Effector CD4-positive, alpha-beta T cell (primary cell): ENCODE measurements at regions not wholly inside any gene's neighbourhood (a gene's known extent, or its start where the extent isn't known, plus 50 kb on each side); places are given as distances from the start of the nearest gene placed in this dataset.
"Not testable (repeated sequence)": the region's sequence is repeated elsewhere in the genome, so short reads cannot be mapped to it uniquely, and the experiment has no call there.

Experiments used
- DNase-seq: peaks from one replicate; pipeline ENCODE4 v3.0.0-alpha.2; 2020

DNA sequence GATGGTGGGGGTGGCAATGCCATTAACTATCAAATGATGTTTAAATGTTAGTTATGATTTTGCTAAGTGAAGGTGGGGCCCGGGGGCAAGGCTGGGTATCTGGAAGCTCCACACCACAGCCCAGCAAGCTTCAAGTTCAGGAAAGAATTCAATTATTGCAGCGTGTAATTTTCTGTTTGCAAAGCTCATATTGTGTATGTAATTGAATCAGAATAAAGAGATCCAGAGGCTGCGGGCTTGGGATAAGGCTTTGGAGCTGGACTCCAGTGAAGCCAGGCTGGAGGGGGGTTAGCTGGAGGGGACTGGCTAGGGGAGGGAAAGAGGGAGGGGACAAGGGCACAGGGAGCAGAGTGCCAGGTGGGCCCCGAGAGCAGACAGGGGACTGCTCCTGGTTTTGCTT, 557.1 kb upstream of the CADM1 start:
- no peak for DNase-seq

DNA sequence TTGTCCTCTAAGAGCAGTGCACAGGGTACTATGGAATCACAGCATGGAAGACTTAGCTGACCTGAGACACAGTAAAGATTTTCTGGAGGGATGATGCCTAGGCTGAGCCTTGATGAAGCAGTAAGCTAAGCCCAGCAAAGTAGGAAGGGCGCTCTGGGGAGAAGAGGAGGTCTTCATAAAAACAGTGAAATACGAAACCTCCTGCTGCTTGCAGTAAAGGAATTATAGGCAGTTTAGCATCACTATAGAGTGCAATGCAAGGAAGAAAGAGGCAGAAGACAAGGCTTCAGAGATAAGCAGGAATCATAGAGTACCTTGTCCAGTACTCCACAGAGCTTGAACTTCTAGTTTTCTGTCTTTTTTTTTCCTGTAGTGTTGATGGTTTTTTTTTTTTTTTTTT, 555.7 kb upstream of the CADM1 start:
- DNase-seq, result no peak

DNA sequence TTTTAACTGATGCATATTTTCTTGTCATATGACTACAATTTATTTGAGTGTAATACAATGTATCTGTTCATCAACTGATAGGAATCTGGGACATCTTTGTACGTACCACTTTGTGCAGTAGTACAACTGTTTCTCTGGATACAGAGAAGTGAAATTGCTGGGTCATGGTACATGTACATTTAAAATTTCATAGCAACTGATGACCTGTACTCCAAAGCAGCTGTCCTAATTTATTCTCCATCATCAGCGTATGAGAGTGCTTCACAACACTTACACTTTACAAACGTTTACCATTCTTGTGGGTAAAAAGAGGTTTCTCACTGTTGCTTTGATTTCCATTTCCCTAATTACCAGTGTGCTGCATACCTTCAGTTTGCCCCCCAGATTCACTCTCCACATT, 552.8 kb upstream of the CADM1 start:
- DNase-seq, result no peak

DNA sequence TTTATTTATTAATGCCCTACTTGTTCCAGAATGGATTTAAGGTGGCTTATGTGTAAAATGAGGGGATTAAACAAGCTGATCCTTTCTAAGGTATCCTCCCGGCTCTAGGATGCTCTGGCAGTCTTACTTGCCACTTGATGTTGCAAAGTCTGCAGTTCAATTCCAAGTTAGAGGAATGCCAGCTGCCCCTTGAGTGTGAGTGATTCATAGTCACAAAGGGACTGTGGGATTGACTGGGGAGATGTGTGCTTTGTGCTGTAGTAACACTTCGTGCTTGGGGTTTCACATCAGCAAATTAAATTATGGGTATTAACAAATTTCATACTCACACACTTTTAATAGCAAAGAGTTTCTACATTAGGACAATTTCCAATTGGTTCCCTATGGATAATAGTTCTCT, 550.8 kb upstream of the CADM1 start:
- no peak for DNase-seq

DNA sequence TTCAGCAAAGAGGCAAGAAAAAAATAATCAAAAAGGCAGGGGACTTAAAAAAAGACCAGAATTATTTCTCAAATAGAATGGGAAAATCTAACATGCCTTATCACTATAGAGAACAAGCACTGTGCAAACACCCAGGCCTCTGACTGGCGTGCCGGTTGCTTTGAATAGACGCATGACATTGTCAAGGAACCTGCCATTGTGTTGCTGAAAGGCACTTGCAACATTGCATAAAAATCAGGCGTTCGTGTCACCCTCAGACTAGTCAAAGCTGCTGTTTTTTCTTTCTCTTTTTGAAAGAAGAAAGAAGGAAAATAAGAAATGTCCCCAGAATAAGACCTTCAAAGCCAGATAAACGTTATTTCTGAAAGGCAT, 549.3 kb upstream of the CADM1 start:
- no peak for DNase-seq

DNA sequence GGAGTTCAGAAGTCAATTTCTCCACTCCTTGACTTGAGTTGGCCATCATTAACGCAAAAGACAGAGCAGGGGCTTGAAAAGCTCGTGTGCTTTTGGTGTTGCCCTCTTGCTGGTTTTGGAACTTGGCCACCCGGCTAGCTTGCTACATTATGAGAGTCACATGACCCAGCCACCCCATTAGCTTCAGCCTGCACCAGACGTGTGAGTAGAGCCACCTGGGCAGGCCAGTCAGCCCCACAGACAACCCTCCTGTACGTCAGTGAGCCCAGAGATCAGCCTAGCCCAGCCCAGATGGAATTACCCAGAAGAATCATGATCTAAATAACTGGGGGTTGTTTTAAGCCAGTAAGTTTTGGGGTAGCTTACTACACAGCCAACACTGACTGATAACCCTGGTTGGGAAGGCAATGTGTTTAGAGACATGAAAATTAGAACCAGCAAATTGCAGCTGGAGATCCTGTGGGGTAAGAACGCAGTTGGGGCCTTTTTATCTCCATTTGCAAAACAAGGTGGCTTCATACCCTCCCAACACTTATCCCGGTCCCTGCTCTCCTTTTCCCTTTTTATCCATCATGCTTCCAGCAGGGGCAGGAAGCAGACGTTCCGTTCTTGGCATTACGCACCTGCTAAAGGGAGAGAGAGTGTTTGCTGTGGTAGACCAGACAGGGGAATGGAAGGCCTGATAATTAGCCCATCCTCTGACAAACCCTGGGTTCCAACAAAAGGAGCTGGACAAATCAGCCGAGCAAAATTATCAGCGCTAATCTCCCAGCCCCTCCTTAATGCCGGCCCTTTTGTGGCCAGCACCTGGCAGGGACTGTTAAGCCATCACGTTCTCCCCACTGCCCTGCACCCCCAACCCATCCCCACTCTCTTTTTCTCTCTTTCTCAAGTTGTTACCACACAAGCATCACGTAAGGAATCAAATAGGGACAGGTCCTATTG, 548.7 kb upstream of the CADM1 start:
- no peak for DNase-seq

DNA sequence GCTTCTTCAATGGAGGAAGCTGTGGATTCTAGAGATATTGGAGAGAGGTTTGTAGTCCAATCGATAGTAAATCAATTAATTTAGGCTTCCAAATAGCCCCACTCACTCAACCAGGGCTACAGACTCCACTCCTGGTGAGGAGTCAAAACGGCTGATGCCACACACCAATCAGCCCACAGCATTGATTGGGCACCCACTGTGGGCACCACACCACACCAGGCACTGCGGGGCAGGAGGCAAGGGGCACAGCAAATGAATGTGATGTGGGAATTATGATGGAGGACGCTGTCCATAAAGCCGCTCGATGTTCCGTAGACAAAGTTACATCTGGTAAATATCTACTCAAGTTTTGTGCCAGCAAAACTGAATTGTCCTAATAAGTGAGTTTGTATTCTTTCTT, 547.3 kb upstream of the CADM1 start:
- no peak for DNase-seq

DNA sequence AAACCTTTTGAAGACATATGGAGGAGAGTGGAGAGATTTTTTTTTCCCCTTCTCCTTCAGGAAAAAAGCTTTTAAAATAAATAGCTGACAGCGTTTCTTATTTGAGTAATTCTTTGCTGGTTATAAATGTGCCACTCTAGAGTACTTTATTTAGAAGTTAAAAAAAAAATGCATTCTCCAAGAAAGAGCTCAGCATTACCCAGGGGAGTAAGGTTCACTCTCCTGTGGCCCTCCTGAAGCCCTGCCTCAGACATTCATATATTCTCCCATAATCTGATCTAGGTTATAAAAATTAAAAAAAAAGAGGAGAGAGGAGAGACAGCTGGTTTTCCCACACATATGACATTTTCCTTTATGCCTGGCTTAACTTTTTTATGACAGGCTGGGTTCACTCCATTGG, 545.2 kb upstream of the CADM1 start:
- DNase-seq, result no peak

DNA sequence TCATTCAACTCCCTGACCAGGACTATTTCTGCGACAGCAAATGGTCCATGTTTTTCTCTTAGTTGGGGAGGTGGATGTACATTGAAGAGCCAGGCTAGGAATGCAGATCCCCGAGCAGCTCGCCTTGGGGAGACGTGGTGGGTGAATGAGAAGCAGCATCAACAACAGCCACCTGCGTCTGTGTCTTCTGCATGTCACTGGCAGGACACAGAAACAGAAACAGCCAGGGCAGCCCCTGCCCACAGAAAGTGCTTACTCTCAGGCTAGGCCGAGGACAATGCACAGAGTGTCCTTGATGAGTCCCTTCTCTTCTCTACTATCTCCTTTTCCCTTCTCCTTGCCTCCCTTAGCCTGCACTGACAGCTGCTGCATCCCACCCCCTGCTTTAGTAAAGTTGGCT, 541.9 kb upstream of the CADM1 start:
- no peak for DNase-seq

DNA sequence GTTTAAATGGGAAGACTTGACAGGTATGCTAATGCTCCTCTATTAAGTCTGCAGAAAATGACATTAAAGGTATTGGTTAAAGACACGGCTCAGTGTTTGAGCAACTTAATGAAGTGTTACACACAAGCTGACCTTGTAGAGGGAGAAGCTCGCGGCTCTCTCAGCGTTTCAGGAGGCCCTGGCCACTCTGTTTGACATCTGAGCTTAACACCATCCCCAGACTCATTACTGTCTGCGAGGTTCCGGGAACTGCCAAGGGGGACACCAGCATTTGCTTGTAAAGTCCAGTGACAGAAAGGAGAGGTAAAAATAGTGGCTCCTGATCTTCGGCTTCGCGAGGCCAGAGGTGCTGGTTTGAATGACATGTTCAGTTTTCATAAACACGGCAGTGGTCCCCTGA, 540.7 kb upstream of the CADM1 start:
- no peak for DNase-seq

DNA sequence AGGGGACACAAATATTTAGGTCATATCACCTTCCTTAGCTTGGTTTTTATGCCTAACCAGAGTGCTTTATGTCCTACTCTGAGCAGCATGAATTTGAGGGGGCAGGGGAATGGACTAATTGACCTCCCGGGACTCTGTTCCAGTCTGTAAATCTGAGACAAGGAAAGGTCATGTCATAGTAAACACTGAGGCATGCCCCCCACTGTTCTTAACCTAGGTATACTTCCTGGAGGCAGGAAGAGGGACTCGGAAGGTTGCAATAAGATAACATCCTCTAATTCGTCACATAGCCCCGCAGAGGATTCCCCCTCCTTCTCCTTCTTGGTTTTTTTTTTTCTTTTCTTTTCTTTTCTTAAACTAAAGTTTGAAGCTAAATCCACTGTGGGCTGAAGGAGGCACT, 540.3 kb upstream of the CADM1 start:
- DNase-seq, result no peak

DNA sequence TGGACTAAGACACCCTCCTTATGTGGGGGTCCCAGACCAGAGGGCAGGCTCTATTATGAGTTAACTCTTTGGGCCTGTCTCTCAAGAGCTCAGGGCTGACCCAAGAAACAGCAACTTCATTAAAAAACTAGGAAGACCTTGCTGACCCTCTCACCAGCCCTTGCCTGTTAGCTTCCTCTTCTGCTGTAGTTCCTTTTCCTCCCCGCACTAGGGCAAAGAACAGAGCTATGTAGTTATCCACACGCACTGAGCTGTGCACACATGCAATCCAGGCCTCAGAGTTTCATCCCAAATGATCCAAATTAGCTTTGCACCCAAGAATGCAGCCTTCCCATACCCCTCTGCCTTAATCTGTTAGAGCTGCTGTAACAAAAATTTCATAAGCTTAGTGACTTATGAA, 539.6 kb upstream of the CADM1 start:
- DNase-seq, result no peak

DNA sequence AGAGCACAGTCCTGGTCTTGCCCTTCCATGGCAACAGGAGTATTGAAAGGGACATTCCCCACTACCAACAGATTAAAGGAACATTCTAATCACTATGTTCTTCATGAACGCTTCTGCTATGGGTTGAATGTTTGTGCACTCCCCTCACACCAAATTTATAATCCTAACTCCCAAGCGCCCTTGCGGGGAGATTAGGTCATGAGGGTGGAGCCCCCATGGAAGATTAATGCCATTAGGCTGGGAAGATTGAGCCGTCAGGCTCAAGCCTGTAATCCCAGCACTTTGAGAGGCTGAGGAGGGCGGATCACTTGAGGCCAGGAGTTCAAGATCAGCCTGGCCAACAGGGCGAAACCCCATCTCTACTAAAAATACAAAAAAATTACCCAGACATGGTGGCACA, 538.8 kb upstream of the CADM1 start:
- DNase-seq, result not testable (repeated sequence)

DNA sequence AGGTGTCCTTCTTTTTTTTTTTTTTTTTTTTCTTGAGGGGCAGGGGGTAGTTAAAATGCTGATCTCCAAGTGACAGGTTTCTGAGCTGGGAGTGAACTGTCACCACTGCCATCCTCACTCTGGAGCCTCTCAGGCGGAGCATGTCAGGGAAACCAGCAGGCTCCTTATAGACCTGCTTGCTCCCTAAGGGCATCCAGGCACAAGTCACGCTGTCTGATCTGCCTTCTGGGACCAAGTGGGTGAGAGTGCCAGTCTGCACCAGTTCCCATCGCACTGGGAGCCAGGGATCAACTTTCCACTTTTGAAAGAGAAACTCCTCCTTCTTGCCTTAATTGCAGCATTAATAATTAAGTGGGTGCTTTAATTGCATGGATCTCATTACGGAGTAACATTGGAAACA, 537.9 kb upstream of the CADM1 start:
- no peak for DNase-seq

DNA sequence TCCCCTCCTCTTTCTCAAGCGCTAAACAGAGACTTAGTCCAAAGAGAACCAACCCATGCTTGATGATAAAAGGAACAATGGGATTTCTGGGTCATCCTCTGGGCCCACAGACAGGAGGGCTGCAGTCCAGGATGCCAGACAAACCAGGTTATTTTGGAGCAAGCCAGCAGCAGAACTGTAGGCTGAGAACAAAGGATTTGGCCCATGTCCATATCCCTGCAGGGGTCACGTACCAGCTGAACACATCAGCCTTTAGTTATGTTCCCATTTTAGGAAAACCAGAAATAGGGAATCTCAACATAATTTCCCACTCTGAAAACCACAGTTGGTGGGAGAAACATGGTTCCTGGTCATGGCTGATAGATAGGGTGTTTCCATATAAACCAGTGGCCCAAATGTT, 533.6 kb upstream of the CADM1 start:
- no peak for DNase-seq

DNA sequence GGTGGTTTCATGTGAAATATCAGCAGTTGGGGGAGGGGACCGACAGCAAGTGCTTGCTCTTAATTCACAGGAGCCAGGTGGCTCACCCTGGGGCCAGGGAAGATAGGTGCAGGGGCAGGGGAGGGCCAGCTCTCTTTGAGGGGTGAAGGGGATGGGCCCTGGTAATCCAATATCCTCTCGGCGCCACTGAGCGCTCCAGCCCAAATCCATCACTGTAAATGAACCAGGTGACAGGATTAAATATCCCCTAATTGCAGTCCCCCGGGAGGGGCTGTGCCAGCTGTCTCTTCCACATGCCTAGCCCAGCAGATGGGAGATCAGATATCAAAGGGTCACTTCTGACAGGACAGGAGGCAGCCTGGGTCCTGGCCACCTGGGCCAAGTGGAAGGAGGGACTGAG, 531.8 kb upstream of the CADM1 start:
- no peak for DNase-seq

DNA sequence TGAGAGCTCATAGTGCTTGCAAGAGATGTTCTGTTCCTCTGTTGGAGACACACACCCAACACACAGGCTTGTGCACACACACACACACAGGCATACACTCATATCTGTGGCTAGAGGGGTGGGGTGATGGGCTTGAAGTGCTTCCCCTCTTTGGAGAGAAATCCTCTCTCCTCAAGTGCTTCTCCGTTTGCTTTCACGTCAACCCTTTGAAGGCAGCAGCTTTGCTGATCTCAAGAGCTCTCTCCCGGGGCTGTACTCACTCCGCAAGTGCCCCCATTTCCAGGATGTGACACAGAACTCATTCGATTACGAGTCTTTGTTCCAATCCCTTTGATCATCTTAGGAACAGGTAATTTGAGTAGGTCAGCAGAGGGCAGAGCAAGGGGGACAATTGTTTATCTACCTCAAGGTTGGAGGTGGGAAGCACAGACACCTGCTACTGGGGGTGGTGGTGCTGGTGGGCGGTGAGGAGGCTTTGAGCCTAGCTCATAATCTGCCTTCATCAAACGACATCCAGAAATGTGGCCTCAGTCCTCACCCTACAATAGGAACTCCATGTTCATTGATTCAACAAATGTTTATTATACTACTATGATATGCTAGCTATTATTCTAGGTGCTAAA, 529.8 kb upstream of the CADM1 start:
- DNase-seq, result no peak

DNA sequence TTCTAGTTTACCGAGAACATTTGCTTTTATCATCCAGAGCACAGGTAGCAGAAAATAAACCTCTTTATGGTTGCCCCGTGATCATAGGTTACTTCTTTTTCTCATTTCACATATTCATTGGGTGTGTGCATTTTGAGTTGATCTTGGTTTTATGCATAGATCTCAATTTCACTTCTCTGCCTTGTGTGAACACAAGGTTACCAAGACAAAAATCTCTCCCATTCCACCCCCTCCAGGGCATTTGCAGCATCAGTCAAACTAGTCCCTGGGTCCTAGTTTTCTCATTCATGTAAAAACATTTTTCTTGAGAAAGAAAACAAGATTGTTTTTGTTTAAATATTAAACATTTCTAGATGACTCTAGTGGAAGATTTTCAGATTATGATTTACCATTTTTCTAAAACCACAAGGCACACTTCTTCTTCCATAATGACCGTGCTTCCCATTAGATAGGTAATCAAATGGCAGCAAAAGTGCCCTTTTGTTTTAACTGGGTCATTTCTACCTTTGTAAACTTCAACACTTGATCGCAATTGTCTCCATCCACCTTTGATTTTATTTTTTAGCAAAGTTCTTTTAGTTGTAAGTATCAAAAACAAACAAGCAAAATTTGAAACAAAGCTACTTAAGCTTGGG, 526.6 kb upstream of the CADM1 start:
- DNase-seq, result no peak

DNA sequence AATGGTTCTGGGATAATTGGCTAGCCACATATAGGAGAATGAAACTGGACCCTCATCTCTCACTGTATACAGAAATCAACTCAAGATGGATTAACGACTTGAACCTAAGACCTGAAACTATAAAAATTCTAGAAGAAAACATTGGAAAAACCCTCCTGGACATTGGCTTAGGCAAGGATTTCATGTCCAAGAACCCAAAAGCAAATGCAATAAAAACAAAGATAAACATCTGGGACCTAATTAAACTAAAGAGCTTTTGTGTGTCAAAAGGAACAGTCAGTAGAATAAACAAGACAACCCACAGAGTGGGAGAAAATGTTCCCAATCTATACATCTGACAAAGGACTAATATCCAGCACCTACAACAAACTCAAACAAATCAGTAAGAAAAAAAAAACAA, 524.3 kb upstream of the CADM1 start:
- not testable (repeated sequence) for DNase-seq

DNA sequence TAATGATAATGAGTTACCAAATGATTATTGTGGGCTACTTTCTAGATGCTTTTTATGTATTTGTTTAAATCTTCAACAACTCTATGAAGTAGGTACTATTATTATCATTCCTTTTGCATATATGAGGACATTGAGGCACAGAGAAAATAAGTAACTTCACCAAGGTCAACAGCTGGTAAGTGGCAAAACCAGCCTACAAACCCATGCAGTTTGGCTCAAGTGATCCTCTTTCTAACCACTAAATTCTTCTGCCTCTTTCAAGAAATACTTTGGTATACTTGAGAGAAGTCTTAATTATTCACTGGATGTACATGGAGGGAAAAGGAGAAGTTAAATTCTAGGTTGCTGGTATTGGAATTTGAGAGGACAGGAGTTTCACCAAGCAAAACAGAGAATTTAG, 495.2 kb upstream of the CADM1 start:
- no peak for DNase-seq

DNA sequence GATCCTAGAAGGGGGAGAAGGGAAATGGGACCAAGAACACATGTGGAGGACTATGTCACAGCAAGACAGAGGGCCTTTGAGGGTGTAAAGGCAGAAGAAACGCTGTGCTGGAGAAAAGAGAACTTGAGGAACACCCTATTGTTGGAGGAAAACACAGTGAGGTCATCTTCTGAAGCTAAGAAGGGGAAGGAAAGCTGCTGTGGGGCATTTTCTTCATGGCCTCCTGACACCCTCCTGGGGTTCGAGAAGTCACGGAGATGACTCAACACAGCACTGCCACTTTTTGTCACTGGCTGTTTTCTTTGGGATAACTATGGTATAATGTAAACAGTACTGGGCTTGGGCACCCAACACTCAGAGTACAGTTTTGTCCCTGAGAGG, 492.6 kb upstream of the CADM1 start:
- no peak for DNase-seq

DNA sequence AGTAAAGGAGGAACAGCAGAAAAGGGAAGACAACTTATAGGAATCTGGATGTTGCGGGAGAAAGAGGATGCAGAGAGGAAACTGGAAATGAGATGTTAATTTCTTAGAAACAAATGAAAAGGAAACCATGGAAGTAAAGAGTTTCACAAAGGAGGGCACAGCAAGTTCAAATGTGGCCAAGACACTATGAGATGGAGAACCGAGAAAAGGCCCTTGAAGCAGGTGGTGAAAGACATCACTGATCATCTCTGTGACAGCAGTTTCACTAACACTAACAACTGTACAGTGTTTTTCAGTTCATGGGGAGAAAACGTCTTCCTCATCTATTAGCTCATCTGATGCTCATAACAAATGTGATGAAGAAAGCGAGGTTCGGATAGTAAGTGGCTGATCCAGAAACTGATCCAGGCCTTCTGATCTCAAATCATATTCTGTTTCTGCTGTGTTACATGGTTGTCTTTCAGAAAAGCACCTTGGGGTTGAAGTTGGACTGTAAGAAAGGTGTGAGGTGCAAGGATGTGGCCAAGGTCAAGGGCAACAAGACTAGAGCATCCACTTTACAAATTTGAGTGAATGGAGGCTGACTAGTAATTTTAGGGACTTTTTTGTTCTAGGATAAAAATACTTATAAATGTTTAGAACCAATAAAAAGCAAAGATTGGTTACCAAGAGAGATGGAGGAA, 492.1 kb upstream of the CADM1 start:
- no peak for DNase-seq

DNA sequence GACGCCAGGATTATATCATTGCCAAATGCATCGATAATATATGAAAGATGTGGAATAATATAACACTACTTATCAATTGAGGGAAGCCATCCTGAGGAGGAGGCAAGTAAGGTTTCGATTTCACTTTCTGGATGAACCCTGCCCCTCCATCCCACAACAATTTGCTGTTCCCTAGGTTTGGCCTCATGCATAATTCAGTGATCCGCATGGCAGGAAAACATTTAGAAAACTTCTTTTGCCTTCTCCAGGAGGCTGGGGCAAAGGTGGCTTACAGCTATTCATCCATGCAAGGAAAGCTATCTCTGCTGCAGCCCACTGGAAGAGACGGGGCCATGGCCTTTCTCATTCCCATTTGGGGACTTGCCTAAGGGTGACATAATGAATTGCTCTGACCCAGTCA, 489.4 kb upstream of the CADM1 start:
- DNase-seq, result no peak

DNA sequence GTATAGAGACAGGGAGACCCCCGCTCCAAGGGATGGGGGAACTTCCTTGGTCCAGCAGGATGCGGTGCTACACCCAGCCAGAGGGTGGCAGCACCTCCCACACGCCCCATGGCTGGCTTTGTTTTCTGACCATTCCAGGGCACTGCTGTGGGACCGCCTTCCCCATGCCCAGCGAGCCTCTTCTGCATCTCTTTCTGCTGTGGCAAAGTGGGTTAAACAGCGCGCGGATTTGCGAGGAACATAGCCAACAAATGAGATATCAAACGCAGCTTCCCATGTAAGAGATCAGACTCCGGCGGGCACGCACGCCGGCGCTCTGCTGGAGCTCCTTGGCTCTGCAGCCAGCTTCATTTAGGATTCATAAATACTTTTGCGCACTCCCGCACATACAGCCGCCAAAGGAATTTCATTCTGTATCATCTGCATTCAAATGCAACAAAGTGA, 485.8 kb upstream of the CADM1 start:
- no peak for DNase-seq
